Left lung (tissue), 4 donors: ENCODE measurements at regions not wholly inside any gene's neighbourhood (a gene's known extent, or its start where the extent isn't known, plus 50 kb on each side); places are given as distances from the start of the nearest gene placed in this dataset.

Experiments used
- ATAC-seq: fragments of 200-7000 bp; cut with Tn5 transposase; one replicate; pipeline ENCODE4 v1.9.1; 2020; ENCODE audit warnings: moderate library complexity
- DNase-seq, 4 donors: peaks; one replicate each; pipeline ENCODE4 v3.0.0-alpha.2; 2013 to 2020
- H3K27ac ChIP-seq, 2 donors: fragments of 200-600 bp; sonication (generic) in 1 of 2; one replicate each; pipeline versions ENCODE4 v1.5.0 to v1.8.0; 2020 to 2021
- H3K27me3 ChIP-seq, 2 donors: fragments of 200-600 bp; sonication (generic) in 1 of 2; one replicate each; pipeline versions ENCODE4 v1.5.0 to v1.8.0; 2020 to 2021
- H3K36me3 ChIP-seq, 2 donors: fragments of 200-600 bp; sonication (generic) in 1 of 2; one replicate each; pipeline versions ENCODE4 v1.5.0 to v1.8.0; 2020 to 2021
- H3K4me1 ChIP-seq, 2 donors: fragments of 200-600 bp; one replicate each; pipeline ENCODE4 v1.8.0; 2021
- H3K4me3 ChIP-seq, 2 donors: fragments of 200-600 bp; sonication (generic) in 1 of 2; one replicate each; pipeline versions ENCODE4 v1.5.0 to v1.8.0; 2020 to 2021; ENCODE audit warnings: mild to moderate bottlenecking in 1 of 2
- H3K9me3 ChIP-seq, 2 donors: fragments of 200-600 bp; sonication (generic) in 1 of 2; one replicate each; pipeline versions ENCODE4 v1.5.0 to v1.8.0; 2020 to 2021
- CTCF ChIP-seq, 2 donors: fragments of 200-600 bp; sonication (generic) in 1 of 2; IDR thresholded peaks; one replicate each; pipeline versions ENCODE4 v1.5.0 to v1.8.0; 2021; ENCODE audit warnings: antibody characterized with exemption in 2 of 2
- intact Hi-C, 2 donors: fragments of 100-400 bp; cut with DNase I; formaldehyde crosslinking; loops; one replicate each; pipeline versions ENCODE4 v1.11.2 to v1.14.2; 2022
- donor health status: DM: no; HTN: yes; CAD: no.
- donor health status: DM: no; HTN: no; CAD: no.

GRCh38 chr5:52448111-52448510 lies 339.6 kb upstream of the ITGA1 start:
- intact Hi-C loops = no loop called here
- no peaks in the 10 kb centered on the region for H3K36me3 ChIP-seq
- H3K9me3 ChIP-seq = no peaks in the 10 kb centered on the region
- H3K27me3 ChIP-seq = no peaks in the 10 kb centered on the region
- no peak for TF ChIP-seq CTCF (IDR thresholded peaks at IDR 0.05)
- DNase-seq (peak in 2 of 4 donors; percentile 71 to 80), ATAC-seq (peak; percentile 19)
- no peak overlapping the region for H3K4me3 ChIP-seq
- peaks cover 0 to 5% of the 10 kb centered on the region in 2 donors for H3K4me1 ChIP-seq
- no peak overlapping the region for H3K27ac ChIP-seq

GRCh38 chr5:52449516-52449915 lies 338.2 kb upstream of the ITGA1 start:
- Histone ChIP-seq H3K27me3 (no peaks in the 10 kb centered on the region), H3K9me3 (no peaks in the 10 kb centered on the region), H3K4me1 (peaks cover 0 to 5% of the 10 kb centered on the region in 2 donors), H3K4me3 (no peak overlapping the region), H3K27ac (no peak overlapping the region), H3K36me3 (no peaks in the 10 kb centered on the region)
- ATAC-seq (no peak), DNase-seq (no peak)
- intact Hi-C loops = no loop called here
- TF ChIP-seq CTCF (IDR thresholded peaks at IDR 0.05) = no peak

GRCh38 chr5:52452098-52452497 lies 335.6 kb upstream of the ITGA1 start:
- no peaks in the 10 kb centered on the region for H3K9me3 ChIP-seq
- no peaks in the 10 kb centered on the region for H3K27me3 ChIP-seq
- H3K4me1 ChIP-seq = peaks cover 0 to 5% of the 10 kb centered on the region in 2 donors
- no peak for DNase-seq
- ATAC-seq = no peak
- no peak for TF ChIP-seq CTCF (IDR thresholded peaks at IDR 0.05)
- intact Hi-C loops = no loop called here
- H3K36me3 ChIP-seq = no peaks in the 10 kb centered on the region
- no peak overlapping the region for H3K4me3 ChIP-seq
- H3K27ac ChIP-seq = no peak overlapping the region

GRCh38 chr5:52453176-52453575 lies 334.5 kb upstream of the ITGA1 start:
- H3K4me1 ChIP-seq = no peaks in the 10 kb centered on the region
- H3K27ac ChIP-seq = no peak overlapping the region
- DNase-seq = no peak
- no peaks in the 10 kb centered on the region for H3K9me3 ChIP-seq
- TF ChIP-seq CTCF (IDR thresholded peaks at IDR 0.05) = no peak
- H3K4me3 ChIP-seq = no peak overlapping the region
- intact Hi-C loops = no loop called here
- no peaks in the 10 kb centered on the region for H3K36me3 ChIP-seq
- no peak for ATAC-seq
- H3K27me3 ChIP-seq = no peaks in the 10 kb centered on the region

GRCh38 chr5:52455920-52456319 lies 331.8 kb upstream of the ITGA1 start:
- DNase-seq (no peak), ATAC-seq (no peak)
- Histone ChIP-seq H3K27ac (no peak overlapping the region), H3K4me3 (no peak overlapping the region), H3K4me1 (no peaks in the 10 kb centered on the region), H3K9me3 (no peaks in the 10 kb centered on the region), H3K27me3 (no peaks in the 10 kb centered on the region), H3K36me3 (no peaks in the 10 kb centered on the region)
- intact Hi-C loops = no loop called here
- no peak for TF ChIP-seq CTCF (IDR thresholded peaks at IDR 0.05)
